Karpas-422 (cell line): ENCODE measurements at regions not wholly inside any gene's neighbourhood (a gene's known extent, or its start where the extent isn't known, plus 50 kb on each side); places are given as distances from the start of the nearest gene placed in this dataset.

Experiments
- DNase-seq: peaks from one replicate; pipeline ENCODE4 v3.0.0-alpha.2; 2015
- H2AFZ ChIP-seq: fragments of 200-600 bp; sonication (generic); 2 replicates; pipeline ENCODE4 v1.6.1; 2014; ENCODE audit warnings: antibody characterized with exemption, low read length, mixed read lengths
- H3K27ac ChIP-seq: fragments of 200-600 bp; sonication (generic); 2 replicates; pipeline ENCODE4 v1.5.1; 2014; ENCODE audit warnings: mild to moderate bottlenecking, low read length, moderate library complexity
- H3K27me3 ChIP-seq: fragments of 200-600 bp; sonication (generic); 2 replicates; pipeline ENCODE4 v1.6.1; 2014; ENCODE audit warnings: low read length, mixed read lengths
- H3K36me3 ChIP-seq: fragments of 200-600 bp; sonication (generic); 2 replicates; pipeline ENCODE4 v1.6.1; 2014; ENCODE audit warnings: low read length, mixed read lengths; ENCODE audit not compliant: insufficient read depth
- H3K4me1 ChIP-seq: fragments of 200-600 bp; sonication (generic); 2 replicates; pipeline ENCODE4 v1.6.1; 2014; ENCODE audit warnings: mild to moderate bottlenecking, low read length, mixed read lengths
- H3K4me2 ChIP-seq: fragments of 200-600 bp; sonication (generic); 2 replicates; pipeline ENCODE4 v1.6.1; 2014; ENCODE audit warnings: low read length, low read depth, mild to moderate bottlenecking; ENCODE audit not compliant: poor library complexity, severe bottlenecking
- H3K4me3 ChIP-seq: fragments of 200-600 bp; sonication (generic); 2 replicates; pipeline ENCODE4 v1.5.1; 2014; ENCODE audit warnings: mild to moderate bottlenecking, antibody characterized with exemption, low read length, mixed read lengths
- H3K79me2 ChIP-seq: fragments of 200-600 bp; sonication (generic); 2 replicates; pipeline ENCODE4 v1.6.1; 2014; ENCODE audit warnings: mild to moderate bottlenecking, low read length, mixed read lengths
- H3K9ac ChIP-seq: fragments of 200-600 bp; sonication (generic); 2 replicates; pipeline ENCODE4 v1.6.0; 2014; ENCODE audit warnings: low read length
- H3K9me2 ChIP-seq: fragments of 200-600 bp; sonication (generic), shearing (Covaris generic); replicated peaks from 2 replicates; pipeline ENCODE4 v1.6.0; 2014; ENCODE audit warnings: mild to moderate bottlenecking, low read length, moderate library complexity; ENCODE audit not compliant: insufficient read depth
- H3K9me3 ChIP-seq: fragments of 300-700, 200-600 bp; sonication (generic); 2 replicates; pipeline ENCODE4 v1.6.1; 2014; ENCODE audit warnings: low read length, mixed read lengths
- H4K20me1 ChIP-seq: fragments of 200-600 bp; sonication (generic); 2 replicates; pipeline ENCODE4 v1.6.1; 2014; ENCODE audit warnings: mild to moderate bottlenecking, antibody characterized with exemption, low read length, low read depth; ENCODE audit not compliant: insufficient read depth

DNA sequence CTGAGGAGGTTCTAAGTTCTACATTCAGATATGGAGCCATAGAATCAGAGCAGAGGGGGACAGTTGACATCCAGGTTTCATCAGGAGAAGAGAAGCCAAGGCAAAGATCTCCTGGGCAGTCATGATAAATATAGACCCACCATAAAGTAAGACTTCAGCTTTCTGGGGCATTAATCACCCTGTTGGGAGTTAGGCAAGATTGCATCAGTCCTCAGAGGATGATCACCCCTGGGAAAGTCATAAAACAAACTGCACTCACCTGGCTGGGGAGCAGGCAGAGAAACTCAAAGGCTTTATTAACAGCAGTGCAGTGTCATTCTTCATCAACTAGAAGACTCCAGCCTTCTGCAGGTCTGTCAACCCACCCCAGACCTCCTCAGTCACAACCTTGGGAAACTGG lies 301.3 kb upstream of the JARID2 start:
- Histone ChIP-seq H3K9me3 (no peaks in the 10 kb centered on the region), H3K4me3 (no peak overlapping the region), H3K27me3 (no peaks in the 10 kb centered on the region), H4K20me1 (no peaks in the 10 kb centered on the region), H3K79me2 (no peaks in the 10 kb centered on the region), H3K4me1 (peaks cover 1% of the 10 kb centered on the region), H3K9me2 (no peaks in the 10 kb centered on the region), H3K4me2 (no peak overlapping the region), H2AFZ (no peak overlapping the region), H3K9ac (no peak overlapping the region), H3K27ac (no peak overlapping the region), H3K36me3 (no peaks in the 10 kb centered on the region)
- no peak for DNase-seq

- Histone ChIP-seq H3K4me1 (peaks cover 11% of the 10 kb centered on the region), H3K79me2 (no peaks in the 10 kb centered on the region), H3K9ac (no peak overlapping the region), H3K36me3 (no peaks in the 10 kb centered on the region), H3K4me2 (no peak overlapping the region), H3K9me2 (no peaks in the 10 kb centered on the region), H3K9me3 (no peaks in the 10 kb centered on the region), H3K27me3 (no peaks in the 10 kb centered on the region), H2AFZ (no peak overlapping the region), H3K27ac (no peak overlapping the region), H4K20me1 (no peaks in the 10 kb centered on the region), H3K4me3 (no peak overlapping the region)
- DNase-seq, result no peak
Measured at GRCh38 chr6:14945461-14946185, 300.2 kb upstream of the JARID2 start.

GRCh38 chr6:14946753-14947152 lies 299.1 kb upstream of the JARID2 start:
- no peak for DNase-seq
- no peak overlapping the region for H3K4me2 ChIP-seq
- no peaks in the 10 kb centered on the region for H3K9me2 ChIP-seq

DNA sequence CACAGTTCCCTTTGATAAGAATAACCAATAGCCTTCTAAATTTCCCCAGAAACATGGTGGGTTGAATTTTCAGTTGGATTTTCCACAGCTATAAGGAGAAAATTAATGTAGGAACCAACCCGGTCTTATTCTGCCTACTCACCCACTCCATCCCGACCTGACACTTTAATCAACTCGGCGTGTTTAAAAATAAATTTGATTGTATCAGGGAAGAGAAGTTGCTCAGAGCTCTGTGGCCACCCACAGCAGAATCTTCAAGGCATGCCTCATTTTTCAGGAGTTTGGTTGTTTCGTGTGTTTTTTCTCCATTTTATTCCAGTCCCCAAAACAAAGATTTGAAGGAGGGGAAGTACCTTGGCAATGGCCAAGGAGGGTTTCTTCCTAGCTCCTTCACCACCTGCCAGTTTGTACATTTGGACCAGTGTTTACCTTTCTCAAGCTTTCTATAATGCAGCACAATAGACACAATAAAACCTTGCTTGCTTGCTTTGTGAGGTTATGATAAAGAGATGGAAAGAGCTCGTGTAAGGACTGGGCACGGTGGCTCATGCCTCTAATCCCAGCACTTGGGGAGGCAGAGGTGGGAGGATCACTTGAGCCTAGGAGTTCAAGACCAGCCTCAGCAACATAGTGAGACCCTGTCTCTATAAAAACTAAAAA lies 297.2 kb upstream of the JARID2 start:
- Histone ChIP-seq H3K9ac (no peak overlapping the region), H3K36me3 (no peaks in the 10 kb centered on the region), H3K9me2 (no peaks in the 10 kb centered on the region), H3K27me3 (no peaks in the 10 kb centered on the region), H2AFZ (no peak overlapping the region), H3K27ac (no peak overlapping the region), H3K79me2 (no peaks in the 10 kb centered on the region), H4K20me1 (no peaks in the 10 kb centered on the region), H3K4me2 (no peak overlapping the region), H3K9me3 (no peaks in the 10 kb centered on the region), H3K4me1 (peaks cover 13% of the 10 kb centered on the region), H3K4me3 (no peak overlapping the region)
- no peak for DNase-seq

More at GRCh38 chr6:14946753-14947152, 299.1 kb upstream of the JARID2 start:
- Histone ChIP-seq H3K9ac (no peak overlapping the region), H3K27ac (no peak overlapping the region), H3K36me3 (no peaks in the 10 kb centered on the region), H2AFZ (no peak overlapping the region), H3K79me2 (no peaks in the 10 kb centered on the region), H3K4me3 (no peak overlapping the region), H4K20me1 (no peaks in the 10 kb centered on the region), H3K4me1 (peaks cover 13% of the 10 kb centered on the region), H3K9me3 (no peaks in the 10 kb centered on the region), H3K27me3 (no peaks in the 10 kb centered on the region)

DNA sequence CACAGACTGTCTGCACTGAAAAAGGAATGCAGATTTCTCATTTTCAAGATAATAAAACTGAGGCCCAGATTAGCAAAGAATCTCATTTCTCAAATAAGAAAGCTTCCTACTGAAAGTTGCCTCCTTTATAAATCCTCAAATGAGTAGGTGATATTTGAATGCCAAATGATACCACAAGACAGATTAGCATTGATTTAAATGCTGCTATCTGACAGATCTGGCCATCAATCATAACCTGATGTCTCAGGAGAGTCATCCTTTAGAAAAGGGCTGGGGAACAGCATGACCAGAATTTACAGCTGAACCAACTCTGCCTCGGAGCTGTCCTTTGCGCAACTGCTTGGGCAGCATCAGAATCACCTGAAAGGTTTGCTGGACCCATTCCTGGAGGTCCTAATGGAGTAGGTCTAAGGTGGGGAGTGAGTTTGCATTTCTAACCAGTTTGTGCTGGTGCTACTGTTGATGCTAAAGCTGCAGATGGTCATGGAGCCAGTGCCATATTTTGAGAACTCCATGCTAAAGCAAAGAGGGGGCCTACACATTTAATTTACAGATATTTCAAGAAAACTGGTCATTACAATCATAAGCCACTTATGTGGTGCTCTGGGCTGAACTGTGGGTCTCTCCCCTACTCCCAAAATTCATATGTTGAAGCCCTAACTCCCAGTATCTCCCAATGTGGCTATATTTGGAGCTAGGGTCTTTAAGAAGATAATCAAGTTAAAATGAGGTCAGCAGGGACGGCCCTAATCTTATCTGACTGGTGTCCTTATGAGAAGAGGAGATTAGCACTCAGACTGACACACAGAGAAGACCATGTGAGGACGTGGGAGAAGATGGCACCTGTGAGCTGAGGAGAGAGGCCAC lies 295.5 kb upstream of the JARID2 start:
- DNase-seq, result peak; percentile 44
- H3K9me3 ChIP-seq, result no peaks in the 10 kb centered on the region
- H2AFZ ChIP-seq, result no peak overlapping the region
- H3K4me2 ChIP-seq, result peak overlapping the region; percentile 2
- H3K27ac ChIP-seq, result no peak overlapping the region
- peaks cover 13% of the 10 kb centered on the region for H3K4me1 ChIP-seq
- no peak overlapping the region for H3K9ac ChIP-seq
- no peaks in the 10 kb centered on the region for H4K20me1 ChIP-seq
- H3K9me2 ChIP-seq, result no peaks in the 10 kb centered on the region
- no peak overlapping the region for H3K4me3 ChIP-seq
- H3K79me2 ChIP-seq, result no peaks in the 10 kb centered on the region
- H3K36me3 ChIP-seq, result no peaks in the 10 kb centered on the region
- H3K27me3 ChIP-seq, result no peaks in the 10 kb centered on the region

GRCh38 chr6:14950970-14951276 lies 294.9 kb upstream of the JARID2 start:
- no peak for DNase-seq
- H3K4me3 ChIP-seq, result no peak overlapping the region
- H3K9ac ChIP-seq, result no peak overlapping the region
- no peaks in the 10 kb centered on the region for H3K9me2 ChIP-seq
- no peak overlapping the region for H3K4me2 ChIP-seq
- no peaks in the 10 kb centered on the region for H3K79me2 ChIP-seq
- peaks cover 13% of the 10 kb centered on the region for H3K4me1 ChIP-seq
- H3K9me3 ChIP-seq, result no peaks in the 10 kb centered on the region
- no peaks in the 10 kb centered on the region for H3K27me3 ChIP-seq
- no peaks in the 10 kb centered on the region for H3K36me3 ChIP-seq
- no peak overlapping the region for H2AFZ ChIP-seq
- H3K27ac ChIP-seq, result no peak overlapping the region
- no peaks in the 10 kb centered on the region for H4K20me1 ChIP-seq

- H3K9me3 ChIP-seq, result no peaks in the 10 kb centered on the region
- H3K4me3 ChIP-seq, result no peak overlapping the region
- no peaks in the 10 kb centered on the region for H3K27me3 ChIP-seq
- no peaks in the 10 kb centered on the region for H4K20me1 ChIP-seq
- no peak overlapping the region for H3K9ac ChIP-seq
- peaks cover 13% of the 10 kb centered on the region for H3K4me1 ChIP-seq
- H3K4me2 ChIP-seq, result no peak overlapping the region
- H3K9me2 ChIP-seq, result no peaks in the 10 kb centered on the region
- H2AFZ ChIP-seq, result no peak overlapping the region
- no peaks in the 10 kb centered on the region for H3K79me2 ChIP-seq
- H3K27ac ChIP-seq, result no peak overlapping the region
- DNase-seq, result no peak
- H3K36me3 ChIP-seq, result no peaks in the 10 kb centered on the region
Measured at GRCh38 chr6:14951704-14952103, 294.2 kb upstream of the JARID2 start.

DNA sequence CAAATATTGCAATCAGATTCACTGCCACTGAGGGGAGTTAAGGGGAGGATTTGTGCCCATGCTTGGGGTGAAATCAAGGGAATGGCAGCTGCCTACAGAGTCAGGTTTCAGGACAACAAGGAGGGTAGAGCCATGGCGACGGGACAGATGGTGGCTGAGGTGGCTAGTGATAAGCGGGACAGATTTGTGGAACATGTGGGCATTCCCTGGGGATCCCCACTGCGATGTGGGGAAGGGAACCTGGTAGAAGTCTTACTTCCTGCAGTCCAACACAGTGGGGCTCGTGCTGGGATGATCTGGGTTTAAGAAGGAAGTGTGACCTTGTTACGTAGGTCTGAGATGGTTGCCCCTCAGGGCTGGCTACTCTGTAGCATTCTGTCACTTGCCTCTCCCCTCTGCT lies 292.0 kb upstream of the JARID2 start:
- H3K4me1 ChIP-seq, result peaks cover 13% of the 10 kb centered on the region
- H4K20me1 ChIP-seq, result no peaks in the 10 kb centered on the region
- no peaks in the 10 kb centered on the region for H3K27me3 ChIP-seq
- H3K4me2 ChIP-seq, result no peak overlapping the region
- H2AFZ ChIP-seq, result no peak overlapping the region
- H3K9me3 ChIP-seq, result no peaks in the 10 kb centered on the region
- no peak overlapping the region for H3K4me3 ChIP-seq
- H3K9me2 ChIP-seq, result no peaks in the 10 kb centered on the region
- H3K36me3 ChIP-seq, result no peaks in the 10 kb centered on the region
- H3K27ac ChIP-seq, result no peak overlapping the region
- no peak overlapping the region for H3K9ac ChIP-seq
- no peak for DNase-seq
- no peaks in the 10 kb centered on the region for H3K79me2 ChIP-seq
